Spinal cord (tissue), 9 donors: ENCODE measurements at regions not wholly inside any gene's neighbourhood (a gene's known extent, or its start where the extent isn't known, plus 50 kb on each side); places are given as distances from the start of the nearest gene placed in this dataset.

Source experiments
- DNase-seq, 6 donors: peaks; one replicate each; pipeline versions ENCODE4 v3.0.0 to v3.0.0-alpha.2; 2013 to 2015; ENCODE audit warnings: low spot score in 6 of 6, low read depth in 4 of 6
- H3K27ac ChIP-seq: one replicate; pipeline ENCODE4 v1.5.1; 2013; ENCODE audit warnings: low read depth, low read length, control low read depth
- H3K27me3 ChIP-seq: one replicate; pipeline ENCODE4 v1.6.1; 2013; ENCODE audit warnings: low read length; ENCODE audit not compliant: control insufficient read depth, insufficient read depth
- H3K36me3 ChIP-seq: one replicate; pipeline ENCODE4 v1.6.1; 2013; ENCODE audit warnings: low read length; ENCODE audit not compliant: control insufficient read depth, insufficient read depth
- H3K4me1 ChIP-seq: one replicate; pipeline ENCODE4 v1.6.1; 2013; ENCODE audit warnings: low read length; ENCODE audit not compliant: control insufficient read depth, insufficient read depth
- H3K4me3 ChIP-seq: one replicate; pipeline ENCODE4 v1.5.1; 2013; ENCODE audit warnings: low read depth, low read length, control low read depth
- H3K9me3 ChIP-seq: one replicate; pipeline ENCODE4 v1.6.1; 2013; ENCODE audit warnings: low read length; ENCODE audit not compliant: control insufficient read depth, insufficient read depth
- WGBS: methylation state at CpG from one replicate; pipeline ENCODE4 v1.1.5; 2013; ENCODE audit warnings: missing lambda C conversion rate; ENCODE audit not compliant: insufficient coverage; 5-methylcytosine and 5-hydroxymethylcytosine counted together
- donor health status: healthy.

DNA sequence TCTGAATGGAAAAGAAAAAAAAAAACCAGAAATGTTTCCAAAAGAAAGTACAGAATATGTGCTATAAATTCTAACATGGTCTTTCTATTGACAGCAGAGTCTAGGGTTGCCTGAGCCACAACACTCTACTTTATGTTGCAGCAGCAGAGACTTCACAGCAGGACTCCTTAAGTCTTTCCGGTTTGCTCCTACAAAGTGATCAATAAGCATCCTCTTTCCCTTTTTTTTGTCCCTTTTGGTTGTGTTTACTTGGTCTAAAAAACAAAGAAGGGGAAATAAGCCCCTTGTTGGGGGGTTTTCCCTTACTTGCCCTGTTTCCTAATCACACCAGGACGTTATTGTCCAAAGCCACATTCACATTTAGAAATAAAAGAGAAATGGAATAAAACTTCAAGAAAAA is 163.1 kb upstream of the MPPED2 start:
- no CpG with 5 or more reads among the region's 2 CpGs for WGBS
- Histone ChIP-seq H3K27me3 (no peaks in the 10 kb centered on the region), H3K4me3 (no peak overlapping the region), H3K9me3 (no peaks in the 10 kb centered on the region), H3K27ac (no peak overlapping the region), H3K4me1 (no peaks in the 10 kb centered on the region), H3K36me3 (no peaks in the 10 kb centered on the region)
- peak in 1 of 6 donors; percentile 21 for DNase-seq

- Histone ChIP-seq H3K36me3 (no peaks in the 10 kb centered on the region), H3K4me3 (no peak overlapping the region), H3K4me1 (no peaks in the 10 kb centered on the region), H3K27ac (no peak overlapping the region), H3K9me3 (peaks cover 3% of the 10 kb centered on the region), H3K27me3 (no peaks in the 10 kb centered on the region)
- DNase-seq, result no peak
- 90% methylated on average over 9 of the region's 10 CpGs for WGBS
Measured at GRCh38 chr11:30741039-30741550, 154.9 kb upstream of the MPPED2 start.

- Histone ChIP-seq H3K27ac (no peak overlapping the region), H3K27me3 (no peaks in the 10 kb centered on the region), H3K9me3 (peaks cover 3% of the 10 kb centered on the region), H3K4me3 (no peak overlapping the region), H3K4me1 (no peaks in the 10 kb centered on the region), H3K36me3 (no peaks in the 10 kb centered on the region)
- DNase-seq, result no peak
- WGBS, result no CpG with 5 or more reads among the region's 1 CpG
Measured at GRCh38 chr11:30740091-30740490, 153.9 kb upstream of the MPPED2 start.

DNA sequence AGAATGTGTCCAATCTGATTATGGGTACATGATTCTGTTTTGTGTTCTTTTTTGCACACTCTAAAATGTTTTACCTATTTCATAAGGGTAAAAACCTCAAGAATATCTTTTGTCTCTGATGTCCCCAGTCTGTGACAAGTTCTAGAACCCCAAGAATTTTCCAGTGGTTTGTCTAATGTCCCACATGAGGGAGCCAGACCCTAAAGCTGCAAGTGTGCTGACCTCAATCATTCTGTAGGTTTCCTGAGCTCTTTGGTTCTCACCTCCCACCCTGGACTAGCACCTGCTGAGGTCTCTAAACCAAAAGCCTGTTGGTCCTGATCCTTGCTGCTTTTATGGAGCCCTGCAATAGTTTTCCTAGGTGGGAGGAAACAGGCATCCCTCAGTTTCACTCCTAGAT is 149.8 kb upstream of the MPPED2 start:
- H3K27me3 ChIP-seq, result no peaks in the 10 kb centered on the region
- peaks cover 3% of the 10 kb centered on the region for H3K9me3 ChIP-seq
- H3K4me1 ChIP-seq, result no peaks in the 10 kb centered on the region

DNA sequence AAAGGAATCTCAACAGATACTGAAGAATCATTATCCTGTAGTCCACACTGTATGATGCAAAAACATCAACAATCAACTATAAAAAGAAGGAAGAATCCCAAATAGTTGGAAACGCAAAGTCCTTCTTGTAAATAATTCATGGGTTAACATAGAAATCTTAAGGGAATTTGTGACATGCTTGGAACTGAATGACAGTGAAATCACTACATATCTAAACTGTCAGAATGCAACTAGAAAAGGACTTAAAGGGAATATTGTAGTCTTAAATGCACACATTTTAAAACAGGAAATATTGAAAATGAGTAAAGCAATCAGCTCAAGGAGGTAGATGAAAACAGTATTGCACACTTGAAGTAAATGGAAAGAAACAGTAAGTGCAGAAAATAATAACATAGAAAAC is 147.6 kb upstream of the MPPED2 start:
- no peaks in the 10 kb centered on the region for H3K4me1 ChIP-seq
- H3K36me3 ChIP-seq, result no peaks in the 10 kb centered on the region
- H3K27ac ChIP-seq, result no peak overlapping the region
- H3K4me3 ChIP-seq, result no peak overlapping the region
- H3K9me3 ChIP-seq, result peaks cover 3% of the 10 kb centered on the region
- H3K27me3 ChIP-seq, result no peaks in the 10 kb centered on the region
- WGBS, result no CpG with 5 or more reads among the region's 1 CpG
- DNase-seq, result no peak

More for the DNA sequence above, 149.8 kb upstream of the MPPED2 start:
- H3K27ac ChIP-seq, result no peak overlapping the region
- H3K36me3 ChIP-seq, result no peaks in the 10 kb centered on the region
- no peak overlapping the region for H3K4me3 ChIP-seq
- DNase-seq, result no peak

DNA sequence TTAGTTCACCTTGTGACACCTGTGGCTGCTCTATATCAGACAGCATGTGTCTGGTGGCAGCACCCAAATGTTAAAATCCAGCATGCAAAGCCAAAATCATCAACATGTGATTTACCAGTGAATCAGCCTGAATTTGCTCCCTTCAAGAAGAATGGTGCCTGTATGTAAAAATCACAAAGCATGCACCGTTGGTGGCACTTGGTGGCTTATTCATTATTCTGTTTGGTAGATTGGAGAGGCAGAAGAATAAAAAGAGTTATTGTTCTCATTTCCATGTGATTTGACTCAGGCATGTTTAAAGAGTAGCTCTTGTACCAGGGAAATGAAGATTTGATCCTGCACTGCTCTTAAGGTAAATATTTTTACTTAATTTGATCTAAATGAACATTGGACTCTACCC is 143.9 kb upstream of the MPPED2 start:
- Histone ChIP-seq H3K9me3 (no peaks in the 10 kb centered on the region), H3K27me3 (no peaks in the 10 kb centered on the region), H3K4me3 (no peak overlapping the region), H3K27ac (no peak overlapping the region), H3K36me3 (no peaks in the 10 kb centered on the region), H3K4me1 (no peaks in the 10 kb centered on the region)
- DNase-seq, result no peak
- 18% methylated on average over 1 of the region's 1 CpG for WGBS

DNA sequence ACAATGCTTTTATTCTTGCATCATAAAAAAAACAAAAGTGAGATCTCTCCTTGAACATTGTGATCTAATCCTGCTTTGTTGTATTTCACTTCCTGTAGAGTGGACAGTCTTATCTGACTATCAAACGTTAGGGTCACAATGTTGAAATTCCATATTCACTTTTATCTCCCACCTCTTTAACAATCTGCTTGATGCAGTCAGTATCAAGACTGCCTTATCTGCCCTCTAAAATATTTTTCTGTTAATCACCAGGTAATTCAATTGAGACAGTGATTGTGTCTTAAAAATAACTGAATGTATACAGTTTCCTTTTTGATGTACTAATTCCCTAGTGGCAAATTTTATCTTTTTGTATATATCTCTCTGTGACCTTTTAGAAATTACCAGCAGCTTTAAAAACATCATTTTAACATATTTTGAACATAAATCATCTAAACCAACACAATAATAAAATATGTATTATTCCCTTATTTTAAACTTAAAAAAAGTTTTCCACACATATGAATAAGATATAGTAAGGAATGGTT is 143.1 kb upstream of the MPPED2 start:
- H3K36me3 ChIP-seq, result no peaks in the 10 kb centered on the region
- 40% methylated on average over 1 of the region's 1 CpG for WGBS
- DNase-seq, result no peak

GRCh38 chr11:30725645-30726195 is 139.6 kb upstream of the MPPED2 start:
- no peaks in the 10 kb centered on the region for H3K36me3 ChIP-seq
- H3K4me3 ChIP-seq, result no peak overlapping the region
- no peaks in the 10 kb centered on the region for H3K27me3 ChIP-seq
- no peaks in the 10 kb centered on the region for H3K4me1 ChIP-seq
- no peak overlapping the region for H3K27ac ChIP-seq
- no CpG with 5 or more reads among the region's 2 CpGs for WGBS
- DNase-seq, result no peak
- H3K9me3 ChIP-seq, result no peaks in the 10 kb centered on the region

More for the DNA sequence above, 143.1 kb upstream of the MPPED2 start:
- Histone ChIP-seq H3K9me3 (no peaks in the 10 kb centered on the region), H3K27ac (no peak overlapping the region), H3K27me3 (no peaks in the 10 kb centered on the region), H3K4me3 (no peak overlapping the region), H3K4me1 (no peaks in the 10 kb centered on the region)

DNA sequence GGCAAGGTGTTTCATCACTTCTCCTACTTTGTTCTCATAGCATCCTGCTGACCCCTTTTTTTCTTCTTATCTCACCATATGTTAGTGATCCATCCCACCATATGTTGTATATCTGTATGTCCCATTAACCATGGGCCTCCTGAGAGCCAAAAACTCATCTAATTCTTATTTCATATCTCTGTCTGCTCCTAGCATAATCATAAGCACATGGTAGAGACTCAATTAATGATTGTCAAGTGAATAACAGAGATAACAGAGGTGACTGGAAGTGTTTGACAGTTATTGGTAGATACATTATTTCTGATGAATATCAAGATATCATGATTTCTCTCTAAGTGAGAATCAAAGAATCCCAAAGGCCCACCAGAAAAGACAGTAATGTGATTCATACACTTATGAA is 138.1 kb upstream of the MPPED2 start:
- H3K4me1 ChIP-seq, result no peaks in the 10 kb centered on the region
- no peak for DNase-seq

GRCh38 chr11:30719371-30719770 is 133.2 kb upstream of the MPPED2 start:
- Histone ChIP-seq H3K4me3 (no peak overlapping the region), H3K27me3 (no peaks in the 10 kb centered on the region), H3K27ac (peak overlapping the region; percentile 16), H3K36me3 (no peaks in the 10 kb centered on the region), H3K4me1 (no peaks in the 10 kb centered on the region), H3K9me3 (no peaks in the 10 kb centered on the region)
- DNase-seq, result peak in 1 of 6 donors; percentile 63
- 17% methylated on average over 3 of the region's 4 CpGs for WGBS

More for the DNA sequence above, 138.1 kb upstream of the MPPED2 start:
- H3K4me3 ChIP-seq, result no peak overlapping the region
- H3K36me3 ChIP-seq, result no peaks in the 10 kb centered on the region
- no peak overlapping the region for H3K27ac ChIP-seq
- no peaks in the 10 kb centered on the region for H3K27me3 ChIP-seq
- H3K9me3 ChIP-seq, result no peaks in the 10 kb centered on the region
